NCI-H774 (cell line): ENCODE measurements at regions not wholly inside any gene's neighbourhood (a gene's known extent, or its start where the extent isn't known, plus 50 kb on each side); places are given as distances from the start of the nearest gene placed in this dataset.
A peak's percentile ranks its signal among the peaks of the same experiment; 100 is the strongest.

Experiments
- DNase-seq: peaks from one replicate; lab custom pipeline; 2025; lab: John Stamatoyannopoulos, UW

DNA sequence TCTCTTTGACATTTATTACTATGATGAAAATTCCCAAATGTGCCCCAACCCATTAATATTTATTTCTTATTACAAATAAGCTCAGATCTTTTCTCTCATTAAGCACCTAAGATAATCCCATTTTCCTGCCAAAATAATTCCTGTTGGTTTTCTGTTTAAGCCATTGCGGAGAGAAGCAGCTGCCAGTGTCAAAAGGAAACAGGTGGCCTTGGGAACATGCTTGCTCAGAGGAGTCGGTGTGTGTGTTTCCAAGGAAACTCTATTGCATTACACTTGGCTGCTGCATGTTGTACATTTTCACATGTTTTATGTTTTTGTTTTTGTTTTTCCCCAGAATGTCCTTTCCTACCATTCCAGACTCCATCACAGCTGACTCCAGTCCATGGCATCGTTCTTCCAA lies 56.4 kb downstream of the CD24 start:
- DNase-seq, result peak; percentile 71

DNA sequence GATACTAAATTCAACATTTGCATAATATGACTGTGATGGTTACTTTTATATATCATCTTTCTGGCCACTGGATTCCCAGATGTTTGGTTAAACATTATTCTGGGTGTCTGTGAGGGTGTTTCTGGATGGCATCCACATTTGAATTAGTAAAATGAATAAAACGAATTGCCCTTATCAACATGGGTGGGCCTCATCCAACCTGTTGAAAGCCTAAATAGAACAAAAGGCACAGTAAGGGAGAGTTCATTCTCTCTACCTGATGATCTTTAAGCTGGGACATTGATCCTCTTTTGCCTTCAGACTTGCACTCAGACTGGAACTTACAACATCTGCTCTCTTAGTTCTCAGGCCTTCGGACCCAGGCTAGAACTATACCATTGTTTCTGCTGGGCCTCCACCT lies 57.6 kb downstream of the CD24 start:
- DNase-seq, result no peak

DNA sequence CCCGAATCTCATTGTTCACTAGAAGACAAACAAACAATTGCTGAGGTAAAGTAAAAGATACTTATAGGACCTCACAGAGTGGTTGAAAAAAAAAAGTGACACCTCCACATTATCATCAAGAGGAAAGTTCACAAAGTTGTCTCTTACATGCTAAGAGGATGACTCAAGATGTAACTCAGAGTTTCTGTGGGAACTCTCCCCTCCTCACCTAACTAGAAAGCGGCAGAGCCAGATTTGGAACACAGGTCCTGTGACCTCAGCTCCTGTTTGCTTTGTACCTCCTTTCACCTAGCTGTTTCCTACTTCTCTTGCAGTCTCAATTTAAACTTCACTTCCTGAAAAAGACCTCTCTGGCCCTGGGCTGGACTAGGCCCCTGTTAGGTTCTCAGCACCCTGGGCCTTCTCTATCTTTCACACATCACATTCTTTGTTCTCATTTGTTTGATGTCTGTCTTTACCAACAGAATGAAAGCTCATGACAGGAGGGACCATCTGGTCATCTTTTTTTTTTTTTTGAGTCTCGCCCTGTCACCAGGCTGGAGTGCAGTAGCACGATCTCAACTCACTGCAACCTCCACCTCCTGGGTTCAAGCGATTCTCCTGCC lies 60.8 kb downstream of the CD24 start:
- DNase-seq, result no peak

DNA sequence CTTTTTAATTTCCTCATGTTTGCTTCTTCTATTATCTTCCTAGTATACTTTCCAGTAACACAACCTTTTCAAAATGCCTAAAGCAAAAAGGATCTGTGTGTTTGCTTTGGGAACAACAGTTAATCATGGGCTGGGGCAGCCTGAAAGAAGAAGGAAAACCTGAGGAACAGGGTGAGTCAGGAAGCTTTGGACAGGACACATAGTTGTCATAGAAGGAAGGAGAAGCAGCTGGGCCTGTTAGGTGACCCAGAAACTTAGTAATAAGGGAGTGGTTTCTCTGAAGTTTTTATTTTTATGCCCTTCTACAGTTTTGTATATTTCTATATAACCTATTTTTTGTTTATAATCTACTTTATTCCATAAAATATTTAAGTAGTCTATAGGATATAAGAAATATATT lies 61.4 kb downstream of the CD24 start:
- DNase-seq, result no peak

DNA sequence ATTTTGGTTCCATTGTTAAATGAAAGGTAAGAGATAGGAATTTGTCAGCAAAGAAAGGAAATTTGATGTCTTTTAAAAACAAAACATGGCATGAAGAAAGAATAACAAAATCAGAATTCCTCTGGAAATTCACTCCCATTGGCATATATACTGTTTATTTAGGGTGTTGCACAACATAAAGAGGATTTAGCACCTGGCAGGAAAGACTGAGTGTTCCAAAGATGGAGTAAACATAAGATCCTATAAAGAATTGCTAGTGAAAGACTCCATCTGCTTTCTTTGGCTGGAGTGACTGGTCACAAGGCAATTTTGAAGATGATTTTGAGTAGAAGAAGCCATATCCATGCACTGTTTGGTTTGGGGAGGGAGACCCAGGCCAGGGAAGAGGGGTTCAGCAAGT lies 62.4 kb downstream of the CD24 start:
- DNase-seq, result no peak

DNA sequence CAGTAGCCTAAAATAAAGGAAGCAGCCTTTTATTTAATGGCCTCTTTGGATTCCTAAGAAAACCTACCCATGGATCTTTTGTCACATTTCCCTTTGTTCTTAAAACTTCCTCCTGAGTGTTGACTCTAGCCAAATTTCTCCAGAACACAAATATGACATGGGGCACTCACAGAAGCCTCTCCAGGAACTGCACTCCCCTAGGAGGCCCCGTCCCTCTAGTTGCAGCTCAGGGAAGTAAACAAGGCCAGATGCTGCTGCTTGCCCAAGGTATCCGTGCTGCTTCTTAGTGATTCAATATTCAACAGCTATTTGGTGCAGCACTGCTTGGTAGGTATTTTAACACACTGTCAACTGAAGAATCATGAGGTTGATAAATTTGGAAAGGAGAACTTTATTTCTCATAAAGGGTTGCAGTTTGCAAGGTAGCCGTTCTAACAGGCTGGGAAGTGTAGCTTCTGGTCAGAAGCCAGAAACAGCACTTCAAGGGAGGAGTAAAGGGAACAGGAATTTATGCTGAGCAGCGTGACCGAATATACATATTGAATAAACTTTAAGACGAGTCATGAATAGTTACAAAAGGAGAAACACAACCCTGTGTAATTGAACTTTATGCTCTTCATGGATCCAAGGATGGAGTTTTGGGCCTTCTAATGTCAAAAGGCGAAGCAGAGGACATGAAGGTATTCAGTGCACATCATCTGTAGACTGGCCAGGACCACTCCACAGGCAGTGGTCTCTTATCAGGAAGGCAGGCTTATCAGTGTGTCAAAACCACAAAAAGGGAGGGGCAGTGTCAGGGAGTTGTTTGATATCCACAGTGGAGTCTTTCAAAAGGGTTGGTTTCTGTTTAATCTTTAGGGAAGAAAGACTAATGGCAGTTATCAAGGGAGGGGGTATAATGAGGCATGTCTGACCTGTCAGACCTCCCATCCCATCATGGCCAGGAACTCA lies 63.3 kb downstream of the CD24 start:
- peak; percentile 52 for DNase-seq

DNA sequence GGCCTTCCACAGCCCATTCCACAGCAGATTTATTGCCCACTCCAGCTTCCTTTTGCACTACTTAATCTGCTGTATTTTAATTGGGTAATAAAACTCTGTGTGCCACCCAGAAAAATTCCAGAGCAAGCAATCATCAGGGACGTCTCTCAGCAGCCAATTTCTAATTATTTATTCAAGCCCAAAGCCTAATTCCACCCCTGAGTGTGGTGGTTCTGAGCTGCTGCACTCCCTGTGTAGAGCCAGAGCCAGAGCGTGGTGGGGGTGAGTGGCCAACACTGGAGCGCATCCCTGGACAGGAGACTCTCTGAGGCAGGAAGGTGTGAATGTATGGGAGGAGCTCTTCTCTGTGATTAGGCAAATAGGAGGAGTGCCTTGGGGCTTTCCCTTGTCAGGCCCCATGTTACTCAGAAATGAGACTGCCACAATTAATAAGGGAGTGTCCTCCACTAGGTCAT lies 66.1 kb downstream of the CD24 start:
- DNase-seq, result no peak

DNA sequence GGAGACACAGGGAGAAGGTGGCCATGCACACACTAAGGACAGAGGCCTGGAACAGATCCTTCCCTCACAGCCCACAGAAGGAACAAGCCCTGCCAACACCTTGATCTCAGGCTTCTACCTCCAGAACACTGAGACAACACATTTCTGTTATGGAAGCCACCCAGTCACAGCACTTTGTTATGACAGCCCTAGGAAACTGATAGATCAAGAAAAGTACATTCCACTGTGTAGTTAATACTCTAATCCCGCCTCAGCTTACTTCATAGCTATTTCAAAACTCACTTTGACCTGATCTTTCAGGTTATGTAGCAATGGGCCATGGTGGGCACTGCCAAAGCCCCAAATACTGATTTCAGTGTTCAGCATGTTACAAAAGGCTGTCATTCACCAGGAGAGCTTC lies 66.8 kb downstream of the CD24 start:
- DNase-seq, result no peak

DNA sequence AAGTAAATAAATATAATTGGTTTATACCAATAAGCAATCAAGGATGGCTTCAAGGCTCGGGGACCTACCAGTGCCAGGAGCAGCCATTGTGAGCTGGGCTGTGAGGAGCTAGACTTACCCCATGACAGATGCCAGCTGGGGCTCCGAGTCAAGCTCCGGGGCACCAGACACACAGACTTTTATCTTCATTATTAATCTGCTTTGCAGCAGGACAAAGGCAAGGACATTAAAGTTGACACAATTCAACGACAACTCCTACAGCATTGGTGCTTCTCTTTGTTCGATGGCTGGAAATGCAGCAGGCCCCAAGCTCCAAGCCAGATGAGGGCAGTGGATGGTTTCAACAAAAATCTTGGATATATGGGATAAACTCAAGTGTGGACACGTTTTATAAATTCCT lies 68.3 kb downstream of the CD24 start:
- DNase-seq, result no peak

DNA sequence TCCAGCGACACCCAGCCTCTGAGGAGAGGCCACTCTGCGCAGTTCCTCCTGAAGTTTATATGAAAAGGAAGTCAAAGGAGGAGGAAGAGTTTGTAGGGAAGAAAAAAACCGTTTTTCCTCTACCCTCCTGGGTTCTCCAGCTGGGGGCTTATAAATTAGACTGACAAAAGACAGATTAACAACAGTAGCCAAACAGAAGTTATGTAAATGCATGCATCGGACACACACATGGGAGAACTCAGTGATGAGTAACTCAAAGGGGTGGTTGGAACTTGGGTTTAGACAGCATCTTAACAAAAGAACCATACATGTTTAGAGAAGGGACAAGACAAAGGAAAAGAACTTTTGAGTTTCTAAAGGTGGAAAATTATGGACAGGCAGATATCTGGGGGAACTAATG lies 71.2 kb downstream of the CD24 start:
- no peak for DNase-seq

DNA sequence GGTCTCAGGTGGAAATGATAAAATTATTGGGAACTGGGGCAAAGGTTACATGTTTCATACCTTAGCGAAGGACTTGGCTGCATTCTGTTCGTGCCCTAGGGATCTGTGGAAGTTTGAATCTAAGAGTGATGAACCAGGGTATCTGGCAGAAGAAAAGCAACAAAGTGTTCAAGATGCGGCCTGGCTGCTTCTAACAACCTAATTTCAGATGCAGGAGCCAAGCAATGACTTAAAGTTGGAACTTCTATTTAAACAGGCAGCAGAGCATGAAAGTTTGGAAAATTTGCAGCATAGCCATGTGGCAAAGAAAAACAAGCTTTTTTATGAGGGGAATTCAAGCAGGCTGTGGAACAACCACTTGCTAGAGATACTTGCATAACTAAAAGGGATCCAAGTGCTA lies 73.5 kb downstream of the CD24 start:
- no peak for DNase-seq

DNA sequence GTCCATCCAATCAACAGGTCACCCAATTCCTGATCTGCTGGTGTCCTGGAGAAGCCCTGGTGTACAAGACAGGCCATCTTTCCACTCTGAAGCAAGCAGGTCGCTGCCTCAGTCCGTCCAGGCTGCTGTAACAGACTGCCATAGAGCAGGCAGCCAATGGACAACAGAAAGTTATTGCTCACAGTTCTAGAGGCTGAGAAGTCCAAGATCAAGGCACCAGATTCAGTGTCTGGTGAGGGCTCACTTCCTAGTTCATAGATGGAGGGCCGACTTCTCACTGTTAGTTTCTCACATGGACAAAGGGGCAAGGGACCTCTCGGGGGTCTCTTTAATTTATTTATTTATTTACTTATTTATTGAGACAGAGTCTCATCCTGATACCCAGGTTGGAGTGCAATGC lies 74.8 kb downstream of the CD24 start:
- no peak for DNase-seq

DNA sequence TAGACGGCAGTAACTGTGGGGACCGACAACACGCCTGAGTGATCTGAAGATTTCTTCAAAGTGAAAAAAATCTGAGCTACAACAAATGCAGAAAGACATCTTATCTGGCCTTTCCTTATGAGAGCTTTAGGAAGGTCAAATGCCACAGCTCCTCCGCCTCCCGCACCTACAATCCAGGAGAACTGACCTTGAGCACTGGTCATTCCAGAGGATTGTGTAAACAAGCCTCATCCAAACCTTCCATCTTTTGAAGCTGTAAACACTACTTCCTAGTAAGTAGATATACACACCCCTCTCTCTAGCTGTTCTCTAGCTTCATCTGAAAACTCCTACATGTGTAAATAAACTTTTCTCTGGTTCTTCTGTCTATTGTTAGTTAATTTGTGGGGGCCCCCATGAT lies 76.9 kb downstream of the CD24 start:
- no peak for DNase-seq

DNA sequence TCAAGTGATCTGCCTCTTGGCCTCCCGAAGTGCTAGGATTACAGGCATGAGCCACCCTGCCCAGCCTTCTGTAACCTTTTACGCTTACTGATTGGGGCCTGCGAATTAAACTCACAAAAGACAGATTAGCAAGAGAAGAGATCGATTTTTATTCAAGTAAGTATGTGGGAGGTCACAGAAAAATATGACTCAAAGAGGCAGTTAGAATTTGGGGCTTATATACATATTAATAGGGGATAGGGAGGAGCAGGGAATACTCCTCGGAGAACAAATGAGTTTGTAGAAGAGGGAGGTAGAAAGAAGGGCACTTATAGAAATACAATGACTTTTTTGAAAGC lies 78.9 kb downstream of the CD24 start:
- DNase-seq, result no peak

DNA sequence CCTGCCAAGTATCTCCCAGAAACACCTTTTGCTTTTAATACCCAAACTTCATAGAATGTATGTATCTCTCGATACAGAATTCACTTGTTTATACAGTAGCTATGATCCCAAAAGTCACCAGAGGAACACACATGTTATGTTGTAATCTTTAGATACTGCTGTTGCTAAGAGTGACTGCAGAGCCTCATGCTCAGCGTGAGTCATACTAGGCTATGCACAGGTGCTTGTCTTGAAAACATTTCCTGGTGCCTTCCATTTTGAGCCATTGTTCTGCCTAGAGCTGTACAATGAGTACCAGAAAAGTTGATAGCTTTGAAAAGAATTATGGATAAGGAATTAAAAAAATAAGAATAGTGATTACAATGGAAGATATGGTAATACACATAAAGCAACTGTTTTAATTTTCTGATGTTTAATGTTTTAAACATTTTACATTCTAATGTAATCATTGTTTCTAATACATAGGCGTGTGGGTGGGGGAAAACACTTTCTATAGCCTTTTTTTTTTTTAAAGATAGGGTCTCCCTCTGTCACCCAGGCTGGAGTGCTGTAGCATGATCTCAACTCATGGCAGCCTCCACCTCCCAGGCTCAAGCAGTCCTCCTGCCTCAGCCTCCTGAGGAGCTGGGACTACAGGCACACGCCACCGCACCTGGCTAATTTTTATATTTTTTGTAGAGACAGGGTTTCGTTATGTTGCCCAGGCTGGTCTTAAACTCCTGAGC lies 79.4 kb downstream of the CD24 start:
- no peak for DNase-seq

DNA sequence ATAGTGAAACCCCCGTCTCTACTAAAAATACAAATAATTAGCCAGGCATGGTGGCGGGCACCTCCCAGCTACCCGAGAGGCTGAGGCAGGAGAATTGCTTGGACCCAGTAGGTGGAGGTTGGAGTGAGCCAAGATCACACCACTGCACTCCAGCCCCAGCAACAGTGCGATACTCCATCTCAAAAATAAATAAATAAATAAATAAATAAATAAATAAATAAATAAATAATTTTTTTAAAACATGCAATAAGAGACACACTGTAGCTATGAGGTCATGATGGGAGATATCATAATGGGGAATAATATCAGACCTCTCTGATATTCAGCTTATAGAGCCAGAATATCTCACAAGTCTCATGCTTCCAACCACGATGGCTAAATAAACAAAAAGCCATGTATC lies 82.3 kb downstream of the CD24 start:
- no peak for DNase-seq

DNA sequence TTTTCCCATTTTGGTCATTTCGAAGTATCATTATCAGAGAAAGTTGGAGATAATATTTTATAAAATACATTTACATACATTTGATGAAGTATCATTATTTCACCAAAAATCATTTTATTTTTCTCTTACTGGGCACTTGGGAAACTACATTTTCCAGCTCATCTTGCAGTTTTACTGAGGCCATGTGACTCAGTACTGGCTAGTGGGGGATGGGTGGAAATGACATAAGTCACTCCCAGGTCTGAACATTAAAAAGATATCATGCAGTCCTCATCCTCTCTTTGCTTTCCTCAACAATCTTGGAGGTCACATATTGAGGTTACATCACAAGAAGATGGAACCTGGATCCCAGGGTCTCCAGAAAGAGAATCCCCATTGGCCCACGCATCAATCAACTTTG lies 84.1 kb downstream of the CD24 start:
- DNase-seq, result no peak

DNA sequence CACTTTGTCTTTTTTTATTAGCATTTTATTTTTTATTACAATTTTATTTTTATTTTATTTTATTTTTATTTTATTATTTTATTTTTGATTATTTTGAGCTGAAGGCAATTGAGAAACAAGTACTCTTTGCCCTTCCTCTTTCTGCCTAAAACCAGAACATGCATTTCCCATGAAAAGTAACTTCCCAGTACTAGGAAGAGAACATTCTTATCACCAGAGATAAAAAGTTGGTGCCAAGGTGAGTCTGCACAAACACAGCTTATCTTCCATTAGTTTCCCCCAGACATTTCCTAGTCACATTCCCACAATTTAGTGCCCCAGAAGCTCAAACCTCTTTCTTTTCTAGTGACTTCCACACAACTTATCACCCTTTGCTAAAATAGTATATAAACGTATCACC lies 84.8 kb downstream of the CD24 start:
- no peak for DNase-seq

DNA sequence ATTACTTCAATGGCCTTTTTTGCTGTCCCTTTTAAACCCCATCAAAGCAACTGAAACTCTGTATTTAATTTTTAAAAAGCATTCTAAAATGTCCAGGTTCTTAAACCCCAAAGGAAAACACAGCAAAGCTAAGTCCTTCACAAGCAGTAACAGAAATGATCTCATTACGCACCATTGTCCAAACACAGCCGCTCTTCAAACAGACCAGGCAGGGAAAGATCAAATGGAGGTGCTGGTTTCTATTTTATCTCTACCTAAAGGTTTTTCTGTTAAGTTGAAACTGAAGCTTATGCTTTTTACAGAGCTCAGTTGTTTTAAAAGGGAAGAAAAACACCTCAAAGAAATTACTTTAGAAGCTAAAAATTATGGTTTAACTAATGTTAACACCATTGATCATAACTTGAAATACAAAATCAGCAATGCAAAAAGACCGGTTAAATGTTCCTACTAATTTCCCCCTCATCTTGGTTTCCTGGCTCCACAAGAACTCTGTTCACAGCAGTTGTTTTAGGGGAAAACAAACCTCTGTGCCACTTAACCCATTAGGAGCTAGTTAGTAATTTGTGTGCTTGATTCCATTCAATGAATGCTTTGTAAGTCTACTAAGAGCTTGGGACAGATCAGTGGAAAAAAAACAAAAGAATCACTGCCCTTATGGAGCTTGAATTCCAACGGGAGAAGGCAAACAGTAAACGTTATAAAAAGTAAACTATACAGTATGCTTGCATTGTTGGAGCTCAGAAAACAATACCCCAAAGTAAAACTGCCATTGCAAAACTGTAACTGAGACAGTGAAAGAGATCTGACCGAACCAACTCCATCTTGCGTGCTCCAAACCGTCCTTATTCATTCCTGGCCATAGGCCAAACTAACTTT lies 87.4 kb downstream of the CD24 start:
- DNase-seq, result peak; percentile 82

DNA sequence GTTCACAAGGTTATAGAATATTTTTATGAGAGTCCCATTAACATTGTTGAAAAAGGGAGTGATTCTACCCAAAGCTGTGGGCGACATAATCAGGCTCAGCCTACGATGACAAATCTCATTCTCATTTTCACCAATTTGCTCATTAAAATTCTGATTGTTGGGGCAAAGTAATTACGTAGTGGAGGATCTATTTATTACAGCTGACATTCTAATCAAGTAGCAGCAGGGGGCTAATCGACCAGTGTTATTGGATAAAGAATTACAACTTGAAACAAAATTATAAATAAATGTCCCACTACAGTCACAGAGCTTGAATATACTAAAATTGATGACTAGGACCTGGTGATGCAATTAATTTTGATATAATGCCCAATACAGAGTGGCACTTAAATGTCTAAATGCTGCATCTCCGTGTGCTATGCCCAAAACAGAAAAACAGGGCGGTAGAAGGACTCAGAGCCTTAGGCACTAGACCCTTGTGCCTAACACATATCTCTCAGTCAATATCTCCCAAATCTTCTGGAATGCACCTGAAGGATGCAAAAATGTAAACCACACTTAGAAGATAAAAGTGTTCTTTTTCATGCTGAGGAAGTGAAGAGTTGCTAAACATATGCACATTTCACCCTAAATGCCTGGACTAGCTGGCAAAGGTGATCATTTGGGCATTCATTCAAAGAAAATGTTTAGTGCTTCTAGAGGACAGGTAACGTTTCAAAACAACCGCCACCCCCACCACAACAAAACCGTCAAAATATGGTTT lies 88.3 kb downstream of the CD24 start:
- DNase-seq, result peak; percentile 39

DNA sequence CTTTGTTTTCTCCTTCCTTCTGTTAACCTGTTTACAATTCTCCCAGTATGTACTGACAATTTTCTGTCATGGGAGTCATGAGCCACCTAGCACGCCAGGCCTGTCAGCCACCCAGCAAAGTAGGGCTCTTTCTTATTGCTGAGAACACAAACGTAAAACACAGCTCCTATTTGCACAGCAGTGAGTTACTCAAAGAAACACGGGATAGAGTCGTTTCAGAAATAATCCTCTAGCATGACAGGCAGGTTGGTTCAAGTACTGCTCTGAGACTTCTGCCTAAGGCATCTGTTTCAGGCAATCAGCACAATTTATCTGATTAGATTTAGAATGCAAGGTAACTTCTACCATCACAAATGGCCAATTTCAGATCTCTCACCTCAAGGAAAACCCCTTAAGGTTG lies 88.8 kb downstream of the CD24 start:
- peak; percentile 26 for DNase-seq
